ENCODE measurements at regions not wholly inside any gene's neighbourhood (a gene's known extent, or its start where the extent isn't known, plus 50 kb on each side); places are given as distances from the start of the nearest gene placed in this dataset.

DNA sequence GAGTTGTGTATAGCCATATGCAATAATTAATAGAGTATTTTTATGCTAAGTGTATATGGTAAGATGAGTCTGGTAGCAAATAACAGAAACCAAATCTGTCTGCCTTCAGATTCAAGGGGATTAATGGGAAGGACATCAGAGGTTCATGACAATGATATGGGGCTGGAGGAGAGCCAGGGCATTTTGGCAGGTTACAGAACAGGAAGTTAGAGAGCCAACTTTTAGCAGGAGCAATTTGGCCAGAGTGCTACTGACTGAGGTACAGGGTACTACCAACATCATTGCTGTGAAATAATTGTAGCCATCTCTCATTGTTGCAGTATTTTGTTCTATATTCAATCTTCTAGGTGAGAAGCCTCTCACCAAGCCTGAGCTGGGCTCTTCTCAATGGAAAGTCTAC is 210.9 kb upstream of the FAM47A start:
- H3K4me2 ChIP-seq (ENCODE audit: low read length), result no peak overlapping the region
- no peak for TF ChIP-seq ZFX (IDR thresholded peaks at IDR 0.05)
- no peak for TF ChIP-seq JUND (IDR thresholded peaks at IDR 0.05)
- H3K4me1 ChIP-seq (ENCODE audit: control insufficient read depth in 1 of 2, insufficient read depth in 2 of 2, low read length in 2 of 2), result no peaks in the 10 kb centered on the region
- no peak overlapping the region for H3K4me3 ChIP-seq (replicated peaks in 1 of 2; ENCODE audit: low read depth in 1 of 2, low read length in 2 of 2)
- BruUV-seq (replicated peaks), result no TSS peak
- no peaks in the 10 kb centered on the region for H3K27me3 ChIP-seq (ENCODE audit: insufficient read depth, low read length)
- H3K27ac ChIP-seq (ENCODE audit: low read depth, low read length), result no peak overlapping the region
- no peaks in the 10 kb centered on the region for H3K79me2 ChIP-seq (ENCODE audit: insufficient read depth, low read length)
- no peaks in the 10 kb centered on the region for H3K9me2 ChIP-seq (ENCODE audit: insufficient read depth)
- H3K36me3 ChIP-seq (ENCODE audit: control insufficient read depth in 1 of 2, insufficient read depth in 2 of 2, low read length in 2 of 2), result no peaks in the 10 kb centered on the region
- DNase-seq (ENCODE audit: low read depth, low spot score) (no peak), ATAC-seq (no peak)
- RAD21 ChIA-PET (ENCODE audit: low non-redundant PET in 1 of 2, low total read pairs in 2 of 2, uncharacterized antibody in 2 of 2, unreplicated experiment in 2 of 2), result no interaction called here
- intact Hi-C loops (cut with micrococcal nuclease), result no loop called here
- no peaks in the 10 kb centered on the region for H4K20me1 ChIP-seq (ENCODE audit: insufficient read depth)
- POLR2A ChIA-PET, result no interaction called here
- no peak overlapping the region for H2AFZ ChIP-seq (ENCODE audit: low read depth, low read length, poor library complexity, severe bottlenecking)
- H3K9me3 ChIP-seq (ENCODE audit: control insufficient read depth in 1 of 2, insufficient read depth in 1 of 2, low read depth in 1 of 2, low read length in 2 of 2), result no peaks in the 10 kb centered on the region
- CTCF ChIA-PET, result no interaction called here
- H3K9ac ChIP-seq (ENCODE audit: low read length), result no peak overlapping the region

DNA sequence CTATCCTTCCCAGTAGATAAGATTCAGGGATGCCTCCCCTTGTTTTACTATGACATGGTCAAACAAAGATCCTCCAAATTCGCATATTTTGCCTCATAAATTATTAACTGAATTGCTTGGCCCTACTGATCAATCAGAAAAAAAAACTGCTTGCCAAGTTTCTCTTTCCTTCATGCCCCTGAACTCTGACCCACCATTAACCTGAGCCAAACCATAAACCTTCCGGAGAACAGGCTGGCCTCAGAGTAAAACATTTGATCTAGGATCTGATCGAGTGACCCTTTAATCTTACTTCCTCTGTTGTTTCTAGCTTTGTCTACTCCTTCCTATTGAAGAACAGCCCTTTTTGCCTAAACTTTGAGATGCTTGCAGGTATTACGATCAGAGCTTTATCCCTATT is 209.7 kb upstream of the FAM47A start:
- no peak for DNase-seq (ENCODE audit: low read depth, low spot score)
- no peaks in the 10 kb centered on the region for H3K9me2 ChIP-seq (ENCODE audit: insufficient read depth)
- H3K4me3 ChIP-seq (replicated peaks in 1 of 2; ENCODE audit: low read depth in 1 of 2, low read length in 2 of 2), result no peak overlapping the region
- ChIA-PET CTCF (no interaction called here), RAD21 (ENCODE audit: low non-redundant PET in 1 of 2, low total read pairs in 2 of 2, uncharacterized antibody in 2 of 2, unreplicated experiment in 2 of 2) (no interaction called here), POLR2A (no interaction called here)
- no peak for ATAC-seq
- no peaks in the 10 kb centered on the region for H3K27me3 ChIP-seq (ENCODE audit: insufficient read depth, low read length)
- no peaks in the 10 kb centered on the region for H3K79me2 ChIP-seq (ENCODE audit: insufficient read depth, low read length)
- H3K4me2 ChIP-seq (ENCODE audit: low read length), result no peak overlapping the region
- no peaks in the 10 kb centered on the region for H3K4me1 ChIP-seq (ENCODE audit: control insufficient read depth in 1 of 2, insufficient read depth in 2 of 2, low read length in 2 of 2)
- H4K20me1 ChIP-seq (ENCODE audit: insufficient read depth), result no peaks in the 10 kb centered on the region
- no peaks in the 10 kb centered on the region for H3K9me3 ChIP-seq (ENCODE audit: control insufficient read depth in 1 of 2, insufficient read depth in 1 of 2, low read depth in 1 of 2, low read length in 2 of 2)
- intact Hi-C loops (cut with micrococcal nuclease), result no loop called here
- no TSS peak for BruUV-seq (replicated peaks)
- H2AFZ ChIP-seq (ENCODE audit: low read depth, low read length, poor library complexity, severe bottlenecking), result no peak overlapping the region
- H3K36me3 ChIP-seq (ENCODE audit: control insufficient read depth in 1 of 2, insufficient read depth in 2 of 2, low read length in 2 of 2), result no peaks in the 10 kb centered on the region
- no peak overlapping the region for H3K27ac ChIP-seq (ENCODE audit: low read depth, low read length)
- no peak overlapping the region for H3K9ac ChIP-seq (ENCODE audit: low read length)
- TF ChIP-seq YY1 (IDR thresholded peaks at IDR 0.05; ENCODE audit: extremely low read depth, insufficient replicate concordance, low read depth, low read length), result no peak
- TF ChIP-seq ELF1 (IDR thresholded peaks at IDR 0.05; ENCODE audit: borderline replicate concordance, low read depth), result no peak
- TF ChIP-seq CBX3 (IDR thresholded peaks at IDR 0.05; ENCODE audit: low read depth), result no peak
- TF ChIP-seq EZH2 (IDR thresholded peaks at IDR 0.05), result no peak
- no peak for TF ChIP-seq CTCF (IDR thresholded peaks at IDR 0.05 in 2 of 3, conservative IDR thresholded peaks at IDR 0.05 in 1 of 3; ENCODE audit: borderline replicate concordance in 1 of 3, insufficient read depth in 1 of 3, low read depth in 2 of 3, low read length in 2 of 3)
- TF ChIP-seq FOSL1 (IDR thresholded peaks at IDR 0.05; ENCODE audit: low read depth), result no peak
- TF ChIP-seq POLR2A (IDR thresholded peaks at IDR 0.05; ENCODE audit: borderline replicate concordance, extremely low read depth, insufficient read depth, insufficient read length), result no peak
- TF ChIP-seq, protein P1, sequence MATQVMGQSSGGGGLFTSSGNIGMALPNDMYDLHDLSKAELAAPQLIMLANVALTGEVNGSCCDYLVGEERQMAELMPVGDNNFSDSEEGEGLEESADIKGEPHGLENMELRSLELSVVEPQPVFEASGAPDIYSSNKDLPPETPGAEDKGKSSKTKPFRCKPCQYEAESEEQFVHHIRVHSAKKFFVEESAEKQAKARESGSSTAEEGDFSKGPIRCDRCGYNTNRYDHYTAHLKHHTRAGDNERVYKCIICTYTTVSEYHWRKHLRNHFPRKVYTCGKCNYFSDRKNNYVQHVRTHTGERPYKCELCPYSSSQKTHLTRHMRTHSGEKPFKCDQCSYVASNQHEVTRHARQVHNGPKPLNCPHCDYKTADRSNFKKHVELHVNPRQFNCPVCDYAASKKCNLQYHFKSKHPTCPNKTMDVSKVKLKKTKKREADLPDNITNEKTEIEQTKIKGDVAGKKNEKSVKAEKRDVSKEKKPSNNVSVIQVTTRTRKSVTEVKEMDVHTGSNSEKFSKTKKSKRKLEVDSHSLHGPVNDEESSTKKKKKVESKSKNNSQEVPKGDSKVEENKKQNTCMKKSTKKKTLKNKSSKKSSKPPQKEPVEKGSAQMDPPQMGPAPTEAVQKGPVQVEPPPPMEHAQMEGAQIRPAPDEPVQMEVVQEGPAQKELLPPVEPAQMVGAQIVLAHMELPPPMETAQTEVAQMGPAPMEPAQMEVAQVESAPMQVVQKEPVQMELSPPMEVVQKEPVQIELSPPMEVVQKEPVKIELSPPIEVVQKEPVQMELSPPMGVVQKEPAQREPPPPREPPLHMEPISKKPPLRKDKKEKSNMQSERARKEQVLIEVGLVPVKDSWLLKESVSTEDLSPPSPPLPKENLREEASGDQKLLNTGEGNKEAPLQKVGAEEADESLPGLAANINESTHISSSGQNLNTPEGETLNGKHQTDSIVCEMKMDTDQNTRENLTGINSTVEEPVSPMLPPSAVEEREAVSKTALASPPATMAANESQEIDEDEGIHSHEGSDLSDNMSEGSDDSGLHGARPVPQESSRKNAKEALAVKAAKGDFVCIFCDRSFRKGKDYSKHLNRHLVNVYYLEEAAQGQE (IDR thresholded peaks at IDR 0.05; ENCODE audit: low read depth), result no peak
- no peak for TF ChIP-seq ZFX (IDR thresholded peaks at IDR 0.05)
- no peak for TF ChIP-seq EZH2phosphoT487 (IDR thresholded peaks at IDR 0.05; ENCODE audit: borderline replicate concordance)
- no peak for TF ChIP-seq POLR2AphosphoS5 (IDR thresholded peaks at IDR 0.05; ENCODE audit: low read depth, low read length)
- TF ChIP-seq, protein P2, sequence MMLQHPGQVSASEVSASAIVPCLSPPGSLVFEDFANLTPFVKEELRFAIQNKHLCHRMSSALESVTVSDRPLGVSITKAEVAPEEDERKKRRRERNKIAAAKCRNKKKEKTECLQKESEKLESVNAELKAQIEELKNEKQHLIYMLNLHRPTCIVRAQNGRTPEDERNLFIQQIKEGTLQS (IDR thresholded peaks at IDR 0.05), result no peak
- TF ChIP-seq SIN3A (IDR thresholded peaks at IDR 0.05; ENCODE audit: low read depth), result no peak

Measured in HCT116 (cell line).